ENCODE measurements at regions not wholly inside any gene's neighbourhood (a gene's known extent, or its start where the extent isn't known, plus 50 kb on each side); places are given as distances from the start of the nearest gene placed in this dataset.

- TF ChIP-seq CTCF (IDR thresholded peaks at IDR 0.05) (no peak), POLR2A (IDR thresholded peaks at IDR 0.05) (no peak)
Observed at GRCh38 chr10:128287921-128288320, 161.7 kb upstream of the MKI67 start.
